Effector CD8-positive, alpha-beta T cell (primary cell): ENCODE measurements at regions not wholly inside any gene's neighbourhood (a gene's known extent, or its start where the extent isn't known, plus 50 kb on each side); places are given as distances from the start of the nearest gene placed in this dataset.

Experiments
- DNase-seq: peaks from one replicate; lab custom pipeline; 2025; lab: John Stamatoyannopoulos, UW

DNA sequence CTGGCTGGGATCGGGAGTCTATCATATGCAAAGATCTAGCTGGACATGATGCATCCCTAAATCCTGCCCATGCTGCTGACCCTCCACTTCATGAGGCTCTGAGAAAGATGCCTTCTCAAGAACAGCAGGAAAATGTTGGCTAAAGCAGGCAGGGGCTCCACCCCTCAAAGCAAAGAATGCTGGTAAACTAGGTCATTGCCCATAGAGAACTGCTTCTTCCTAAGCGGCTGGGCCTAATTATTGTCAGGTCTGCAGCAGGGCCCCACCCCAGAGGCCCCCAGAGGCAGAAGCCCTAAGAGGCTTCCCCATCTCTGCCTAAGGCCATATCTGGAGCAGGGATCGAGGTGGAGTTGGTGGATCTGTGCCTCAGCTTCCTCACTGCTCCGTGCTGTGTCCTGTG, 447.4 kb upstream of the PROK2 start:
- DNase-seq = no peak

DNA sequence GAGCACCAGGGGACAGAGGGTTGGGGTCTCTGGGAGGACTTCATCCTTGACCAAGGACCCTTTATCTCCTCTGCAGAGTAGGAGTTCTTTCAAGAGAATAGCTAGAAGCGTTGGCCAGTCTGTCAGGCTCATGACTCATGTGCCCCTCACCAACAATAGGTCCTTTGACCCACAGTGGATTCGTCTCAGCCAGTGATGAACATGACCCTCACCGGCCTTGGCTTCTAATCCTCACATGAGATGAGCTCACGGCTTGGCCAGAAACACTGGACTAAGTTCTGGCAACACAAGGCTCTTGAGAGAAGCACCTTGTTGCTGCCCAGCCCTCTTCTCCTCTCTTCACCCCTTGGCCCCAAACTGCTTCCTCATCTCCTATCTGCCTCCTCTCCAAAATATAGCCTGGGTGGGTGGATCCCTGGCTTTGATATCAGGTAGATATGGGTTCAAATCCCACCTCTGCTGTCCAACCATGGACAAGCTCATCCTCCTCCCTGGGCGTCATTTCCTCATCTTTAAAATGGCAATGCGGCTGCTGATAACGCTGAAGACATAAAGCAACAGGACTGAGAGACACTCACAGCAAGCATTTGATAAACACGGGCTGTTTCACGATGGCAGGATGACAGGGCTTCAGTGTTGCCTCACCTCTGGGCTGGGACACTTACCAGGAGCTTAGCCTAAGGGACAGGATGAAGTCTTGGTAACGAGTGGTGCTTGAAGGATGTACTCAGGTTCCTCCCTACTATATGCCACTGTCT, 446.7 kb upstream of the PROK2 start:
- DNase-seq = no peak

DNA sequence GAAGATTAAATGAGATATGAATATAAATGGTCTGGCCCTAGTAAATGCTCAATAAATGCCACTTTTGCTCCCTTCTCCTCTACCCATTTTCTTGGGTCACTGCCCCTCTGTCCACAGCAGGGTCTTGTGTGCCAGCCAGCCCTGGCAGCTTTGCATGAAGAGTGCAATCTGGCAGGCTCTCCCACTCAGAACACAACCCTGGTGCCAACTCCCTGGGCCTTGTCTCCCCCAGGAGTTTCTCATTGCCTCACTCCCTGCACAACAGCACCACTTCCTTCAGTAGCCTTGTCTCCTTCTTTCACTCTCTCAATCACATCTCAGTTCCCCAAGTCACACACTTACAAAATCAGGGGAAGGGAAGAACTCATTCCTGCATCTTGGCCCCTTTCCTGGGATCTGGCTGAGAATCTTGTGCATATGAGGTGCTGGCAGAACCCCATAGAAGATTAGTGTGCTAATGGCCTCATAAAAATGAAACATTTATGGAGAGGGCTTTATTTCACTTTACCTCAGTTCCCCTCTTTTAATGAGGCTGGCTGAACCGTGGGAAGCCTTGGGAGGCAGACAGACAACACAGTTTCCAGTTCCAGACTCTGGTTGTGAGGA, 445.9 kb upstream of the PROK2 start:
- DNase-seq = no peak

DNA sequence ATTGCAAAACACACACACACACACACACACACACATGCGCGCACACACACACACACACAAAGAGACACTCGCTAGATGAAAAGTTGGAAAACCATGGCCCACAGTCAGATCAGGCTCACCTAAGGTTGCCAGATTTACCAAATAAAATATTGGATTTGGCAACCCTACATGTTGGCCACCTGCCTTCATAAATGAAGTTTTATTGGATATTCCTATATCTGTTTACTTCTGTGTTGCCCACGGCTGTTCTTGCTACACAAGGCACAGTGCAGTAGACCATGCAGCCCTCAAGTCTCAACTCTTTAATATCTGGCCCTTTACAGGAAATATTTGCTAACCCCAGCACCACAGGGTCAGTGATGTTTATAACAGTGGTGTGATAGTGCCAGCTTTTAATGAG, 445.0 kb upstream of the PROK2 start:
- no peak for DNase-seq

GRCh38 chr3:72227486-72228070, 442.6 kb upstream of the PROK2 start:
- DNase-seq = no peak

DNA sequence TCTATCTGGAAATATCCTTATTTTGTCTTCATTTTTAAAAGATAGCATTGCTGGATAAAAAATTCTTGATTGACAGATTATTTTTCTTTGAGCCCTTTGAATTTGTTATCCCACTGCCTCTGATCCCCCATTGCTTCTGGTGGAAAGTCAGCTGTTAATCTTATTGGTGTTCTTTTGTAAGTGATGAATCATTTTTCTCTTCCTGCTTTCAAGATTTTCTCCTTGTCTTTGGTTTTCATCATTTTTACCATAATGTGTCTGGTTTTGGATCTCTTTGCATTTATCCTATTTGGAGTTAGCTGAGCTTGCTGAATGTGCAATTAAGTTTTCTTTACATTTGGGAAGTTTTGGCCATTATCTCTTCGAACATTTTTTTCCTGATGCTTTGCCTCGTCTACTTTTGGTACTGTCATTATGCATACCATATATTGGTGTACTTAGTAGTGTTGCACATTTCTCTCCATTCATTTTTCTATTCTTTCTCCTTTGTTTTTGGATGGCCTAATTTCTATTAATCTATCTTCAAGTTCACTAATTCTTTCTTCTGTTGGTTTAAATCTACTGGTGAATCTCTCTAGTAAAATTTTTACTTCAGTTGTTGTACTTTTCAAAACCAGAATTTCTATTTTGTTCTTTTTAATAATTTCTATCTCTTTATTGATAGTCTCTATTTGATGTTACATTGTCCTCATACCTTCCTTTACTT, 440.0 kb upstream of the PROK2 start:
- DNase-seq = no peak

DNA sequence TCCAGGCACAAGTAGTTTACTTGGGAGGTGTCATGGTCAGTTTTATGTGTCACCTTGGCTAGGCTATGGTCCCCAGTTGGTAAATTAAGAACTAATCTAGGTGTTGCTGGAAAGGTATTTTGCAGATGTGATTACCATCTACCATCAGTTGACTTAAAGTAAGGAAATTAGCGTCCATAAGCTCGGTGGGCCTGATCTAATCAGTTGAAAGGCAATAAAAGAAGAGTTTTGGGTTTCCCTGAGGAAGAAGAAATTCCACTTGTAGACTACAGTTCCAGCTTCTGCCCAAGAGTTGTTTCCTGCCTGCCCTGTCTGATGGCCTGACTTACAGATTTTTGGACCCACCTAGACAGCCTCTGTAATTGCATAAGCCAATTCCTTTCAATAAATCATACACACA, 438.7 kb upstream of the PROK2 start:
- no peak for DNase-seq

GRCh38 chr3:72223116-72223515, 438.2 kb upstream of the PROK2 start:
- DNase-seq = no peak

DNA sequence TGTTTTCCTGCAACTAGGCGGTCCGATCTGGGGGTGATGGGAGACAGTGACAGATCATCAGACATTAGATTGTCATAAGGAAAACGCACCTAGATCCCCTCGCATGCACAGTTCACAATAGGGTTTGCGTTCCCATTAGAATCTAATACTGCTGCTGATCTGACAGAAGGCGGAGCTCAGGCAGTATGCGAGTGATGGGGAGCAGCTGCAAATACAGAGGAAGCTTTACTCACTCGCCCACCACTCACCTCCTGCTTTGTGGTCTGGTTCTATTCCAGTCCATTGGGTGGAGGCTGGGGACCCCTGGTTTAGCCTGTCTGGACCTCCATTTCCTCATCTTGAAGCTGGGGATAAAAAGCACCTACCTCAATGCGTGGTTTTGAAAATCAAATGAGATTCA, 437.5 kb upstream of the PROK2 start:
- no peak for DNase-seq

GRCh38 chr3:72220946-72221345, 436.0 kb upstream of the PROK2 start:
- no peak for DNase-seq

DNA sequence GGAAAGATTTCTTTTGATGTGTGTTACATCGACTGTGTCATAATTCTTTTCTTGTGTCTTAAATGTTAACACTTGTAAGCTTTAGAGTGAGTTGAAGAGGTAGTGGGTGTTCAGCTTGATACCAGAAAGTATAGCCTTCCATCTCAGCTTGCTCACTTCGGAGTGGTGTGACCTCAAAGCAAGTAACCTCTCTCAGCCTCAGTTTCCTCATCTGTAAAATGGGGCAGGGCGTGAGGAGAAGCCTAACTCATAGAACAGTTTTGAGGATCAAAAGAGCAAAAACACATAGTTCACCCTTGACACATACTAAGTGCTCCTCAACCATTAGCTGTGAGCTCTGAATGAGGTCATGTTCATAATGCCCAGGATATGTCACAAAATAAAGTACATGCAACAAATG, 434.8 kb upstream of the PROK2 start:
- DNase-seq = no peak

- no peak for DNase-seq
Observed at GRCh38 chr3:72217570-72217969, 432.6 kb upstream of the PROK2 start.

DNA sequence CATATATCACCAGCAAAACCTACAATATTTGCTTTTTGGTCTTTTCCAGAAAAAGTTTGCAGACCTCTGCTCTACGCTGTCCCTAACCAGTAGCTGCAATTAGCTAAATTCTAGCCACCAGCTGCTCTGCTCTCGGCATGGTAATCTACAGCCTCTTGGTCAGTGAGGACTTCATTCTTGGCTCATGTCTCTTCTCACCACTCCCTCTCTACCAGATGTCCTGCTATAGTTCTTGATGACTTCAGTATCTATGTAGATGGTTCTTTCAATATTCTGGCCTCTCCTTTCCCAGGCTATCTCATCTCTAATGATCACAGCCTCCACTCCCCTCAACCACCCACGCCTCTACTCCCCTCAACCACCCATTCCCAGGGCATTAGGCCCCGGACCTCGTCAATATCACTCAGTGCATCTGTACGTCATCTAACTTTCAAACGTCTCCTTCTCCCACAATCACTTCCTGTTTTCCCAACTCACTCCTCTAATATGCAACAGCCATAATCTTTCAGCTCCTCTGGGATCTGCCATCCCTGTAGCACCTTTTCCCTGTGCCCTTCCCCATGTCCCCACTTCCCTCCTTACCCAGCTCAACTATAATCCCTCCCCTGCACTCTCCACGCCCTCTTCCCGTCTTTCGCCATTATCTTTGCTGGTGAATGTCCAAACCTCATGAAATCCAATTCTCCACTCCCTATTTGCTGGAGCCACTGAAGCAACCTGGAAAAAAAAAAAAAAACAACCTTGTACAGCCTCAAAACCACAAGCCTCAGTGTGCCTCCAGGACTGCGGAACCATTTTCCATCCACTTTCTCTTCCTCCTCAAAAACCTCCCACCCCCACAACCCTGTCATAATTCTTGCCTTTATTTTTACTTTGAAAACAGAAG, 429.4 kb upstream of the PROK2 start:
- no peak for DNase-seq

DNA sequence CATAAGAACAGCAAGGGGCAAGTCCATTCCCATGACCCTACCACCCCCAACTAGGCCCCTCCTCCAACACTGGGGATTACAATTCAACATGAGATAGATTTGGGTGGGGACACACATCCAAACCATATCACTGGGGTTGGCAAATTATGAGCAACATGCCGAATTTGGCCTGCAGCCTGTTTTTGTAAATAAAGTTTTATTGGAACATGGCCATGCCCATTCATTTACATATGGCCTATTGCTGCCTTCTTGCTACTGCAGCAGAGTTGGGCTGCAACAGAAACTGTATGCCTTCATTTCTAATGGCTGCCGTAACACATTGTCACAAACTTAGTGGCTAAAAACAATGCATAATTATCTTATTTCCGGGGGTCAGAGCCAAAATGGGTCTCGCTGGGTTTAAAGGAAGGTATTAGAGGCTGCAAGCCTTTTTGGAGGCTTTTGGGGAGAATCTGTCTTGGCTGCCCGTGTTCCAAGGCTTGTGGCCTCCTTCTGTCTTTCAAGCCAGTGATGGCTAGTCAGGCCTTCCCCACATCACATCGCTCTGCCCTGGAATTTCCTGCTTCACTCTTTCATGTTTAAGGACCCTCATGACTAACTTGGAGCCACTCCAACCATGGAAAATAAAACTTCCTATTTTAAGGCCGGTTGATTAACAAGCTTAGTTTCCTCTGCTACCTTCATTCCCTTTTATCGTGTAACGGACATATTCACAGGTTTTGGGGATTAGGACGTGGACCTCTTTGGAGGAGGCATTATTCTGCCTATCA, 428.5 kb upstream of the PROK2 start:
- DNase-seq = no peak

GRCh38 chr3:72212396-72212795, 427.4 kb upstream of the PROK2 start:
- no peak for DNase-seq

- no peak for DNase-seq
Observed at GRCh38 chr3:72210261-72210660, 425.3 kb upstream of the PROK2 start.

DNA sequence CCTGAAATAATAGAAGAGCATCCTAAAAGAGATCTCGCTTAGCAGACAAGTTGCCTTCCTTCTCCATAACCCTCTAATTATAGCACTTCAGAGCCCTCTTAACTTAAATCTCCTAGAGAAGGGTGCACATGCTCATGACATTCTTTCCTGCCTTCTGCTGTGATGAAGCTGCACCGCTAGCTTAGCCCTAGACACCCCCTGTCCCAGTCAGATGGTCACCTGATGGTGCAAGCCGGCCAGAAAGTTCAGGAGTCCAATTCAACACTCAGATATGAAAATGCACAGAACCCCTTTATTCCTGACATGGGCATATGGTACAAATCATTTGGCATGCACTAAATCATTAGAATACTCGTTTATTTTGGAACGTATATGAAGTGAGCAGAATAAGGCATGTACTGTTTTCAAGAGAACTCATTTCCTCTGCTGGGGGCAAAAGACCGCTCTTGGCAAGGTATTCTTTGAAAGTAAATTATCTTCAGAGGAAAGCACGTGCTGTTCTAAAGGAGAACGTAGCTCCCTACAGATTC, 420.4 kb upstream of the PROK2 start:
- no peak for DNase-seq

- DNase-seq = no peak
Observed at GRCh38 chr3:72204452-72204851, 419.5 kb upstream of the PROK2 start.

DNA sequence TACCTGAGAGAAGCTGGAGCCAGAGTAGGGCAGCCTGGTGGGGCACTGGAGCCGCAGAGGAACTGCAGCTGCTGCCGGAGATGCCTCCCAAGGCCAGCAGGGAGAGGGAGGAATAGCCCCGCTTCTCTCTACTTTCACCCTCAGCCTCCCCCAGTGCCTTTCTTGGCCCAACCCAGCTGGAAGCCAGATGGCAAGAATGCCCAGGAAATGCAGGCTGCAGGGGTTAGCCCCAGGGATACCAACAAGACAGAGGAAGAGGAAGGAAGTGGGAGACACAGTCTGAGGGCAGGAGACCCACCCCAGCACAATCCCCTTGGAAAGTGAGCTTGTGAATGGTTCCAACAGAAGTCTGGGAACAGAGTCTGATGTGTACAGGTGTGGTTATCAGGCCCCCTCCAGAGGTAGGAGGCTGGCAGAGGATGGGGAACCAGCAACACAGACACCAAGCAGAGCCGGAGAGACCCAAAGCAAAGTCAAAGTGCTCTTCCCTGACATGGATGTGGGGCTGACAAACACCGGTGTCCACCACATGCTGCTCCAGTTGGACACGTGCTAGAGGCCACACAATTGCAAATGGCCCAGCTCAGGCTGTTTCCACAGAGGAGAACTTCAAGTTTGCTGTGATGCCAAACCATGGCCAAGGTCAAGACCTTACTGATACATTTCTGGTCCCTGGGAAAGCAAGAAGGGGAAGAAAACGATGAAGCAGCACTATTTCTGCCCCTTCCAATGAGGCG, 418.8 kb upstream of the PROK2 start:
- DNase-seq = no peak

DNA sequence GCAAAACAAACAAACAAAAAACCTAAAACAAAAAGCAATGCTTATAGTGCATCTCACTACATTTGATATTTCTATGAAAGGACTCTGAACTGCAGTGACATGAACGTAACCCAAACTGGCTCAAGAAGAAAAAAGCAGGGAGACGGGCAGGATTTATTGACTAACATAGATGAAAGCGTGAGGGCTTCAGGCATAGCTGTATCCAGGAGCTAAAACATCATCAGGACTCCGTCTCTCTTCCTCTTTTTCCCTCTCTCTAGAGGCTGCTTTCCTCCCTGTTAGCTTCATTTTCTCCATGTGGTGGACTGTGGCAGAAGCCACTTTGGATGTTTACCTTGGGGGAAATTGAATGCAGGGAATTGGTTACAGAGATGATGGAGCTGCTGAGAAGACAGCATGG, 418.2 kb upstream of the PROK2 start:
- DNase-seq = no peak
